ENCODE measurements at regions not wholly inside any gene's neighbourhood (a gene's known extent, or its start where the extent isn't known, plus 50 kb on each side); places are given as distances from the start of the nearest gene placed in this dataset.
"Not testable (repeated sequence)": the region's sequence is repeated elsewhere in the genome, so short reads cannot be mapped to it uniquely, and the experiment has no call there.

- DNase-seq: peak; percentile 54
Observed at GRCh38 chr2:111662039-111662770, 221.8 kb downstream of the ANAPC1 start.

GRCh38 chr2:111662771-111663470, 221.1 kb downstream of the ANAPC1 start:
- DNase-seq: no peak

GRCh38 chr2:111663471-111664274, 220.3 kb downstream of the ANAPC1 start:
- no peak for DNase-seq

GRCh38 chr2:111664275-111664850, 219.6 kb downstream of the ANAPC1 start:
- DNase-seq: no peak

GRCh38 chr2:111665011-111665410, 219.0 kb downstream of the ANAPC1 start:
- DNase-seq: no peak

- DNase-seq: no peak
Observed at GRCh38 chr2:111665551-111666116, 218.4 kb downstream of the ANAPC1 start.

- DNase-seq: no peak
Observed at GRCh38 chr2:111666160-111666559, 217.8 kb downstream of the ANAPC1 start.

GRCh38 chr2:111667001-111667400, 217.0 kb downstream of the ANAPC1 start:
- no peak for DNase-seq

- peak; percentile 70 for DNase-seq
Observed at GRCh38 chr2:111667542-111668273, 216.3 kb downstream of the ANAPC1 start.

GRCh38 chr2:111668274-111668616, 215.7 kb downstream of the ANAPC1 start:
- DNase-seq: no peak

- DNase-seq: peak; percentile 29
Observed at GRCh38 chr2:111668741-111669140, 215.3 kb downstream of the ANAPC1 start.

GRCh38 chr2:111669928-111670695, 213.9 kb downstream of the ANAPC1 start:
- no peak for DNase-seq

GRCh38 chr2:111670776-111671175, 213.2 kb downstream of the ANAPC1 start:
- DNase-seq: no peak

- DNase-seq: peak; percentile 93
Observed at GRCh38 chr2:111671426-111672150, 212.4 kb downstream of the ANAPC1 start.

GRCh38 chr2:111672641-111673040, 211.4 kb downstream of the ANAPC1 start:
- DNase-seq: not testable (repeated sequence)

GRCh38 chr2:111673526-111673925, 210.5 kb downstream of the ANAPC1 start:
- no peak for DNase-seq

- peak; percentile 50 for DNase-seq
Observed at GRCh38 chr2:111675419-111676194, 208.4 kb downstream of the ANAPC1 start.

- DNase-seq: no peak
Observed at GRCh38 chr2:111676291-111676822, 207.6 kb downstream of the ANAPC1 start.

- no peak for DNase-seq
Observed at GRCh38 chr2:111678161-111678560, 205.8 kb downstream of the ANAPC1 start.

- peak; percentile 37 for DNase-seq
Observed at GRCh38 chr2:111678651-111679050, 205.3 kb downstream of the ANAPC1 start.

Measured in inflammatory macrophage treated with lipopolysaccharide for 4 hours (primary cell).